ENCODE measurements at regions not wholly inside any gene's neighbourhood (a gene's known extent, or its start where the extent isn't known, plus 50 kb on each side); places are given as distances from the start of the nearest gene placed in this dataset.

DNA sequence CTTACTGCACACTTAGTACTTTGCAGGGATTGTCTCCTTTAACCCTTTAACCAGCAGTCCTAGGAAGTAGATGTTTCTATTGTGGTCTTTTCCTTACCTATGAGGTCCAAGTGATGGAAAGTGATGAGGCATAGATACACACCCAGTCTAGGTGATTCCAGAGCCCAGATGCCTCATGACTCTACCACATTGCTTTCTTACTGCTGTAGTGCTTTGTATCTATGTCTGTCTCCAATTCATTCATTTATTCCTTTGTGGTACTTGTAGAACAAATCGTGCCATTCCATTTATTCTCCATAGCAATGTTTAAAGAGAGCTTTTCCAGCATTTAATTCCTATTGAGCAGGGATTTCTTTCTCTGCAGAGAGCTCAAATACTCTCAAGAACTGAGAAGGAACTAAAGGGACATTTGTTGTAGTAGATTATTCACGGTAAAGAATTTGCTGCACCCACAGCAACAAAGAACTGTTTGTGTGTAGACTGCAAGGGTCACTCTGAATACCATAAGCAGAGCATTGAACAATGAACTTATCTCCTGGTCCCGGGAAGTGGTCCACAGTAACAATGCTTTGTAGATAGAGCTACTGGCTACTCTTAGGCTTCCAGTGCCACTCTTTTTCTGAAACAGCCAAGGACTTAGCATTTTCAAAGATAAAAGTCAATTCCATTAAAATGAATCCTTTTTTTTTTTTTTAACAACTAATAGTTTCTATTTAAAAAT lies 337.0 kb downstream of the PTEN start:
- no peak for DNase-seq (ENCODE audit: low read depth)

DNA sequence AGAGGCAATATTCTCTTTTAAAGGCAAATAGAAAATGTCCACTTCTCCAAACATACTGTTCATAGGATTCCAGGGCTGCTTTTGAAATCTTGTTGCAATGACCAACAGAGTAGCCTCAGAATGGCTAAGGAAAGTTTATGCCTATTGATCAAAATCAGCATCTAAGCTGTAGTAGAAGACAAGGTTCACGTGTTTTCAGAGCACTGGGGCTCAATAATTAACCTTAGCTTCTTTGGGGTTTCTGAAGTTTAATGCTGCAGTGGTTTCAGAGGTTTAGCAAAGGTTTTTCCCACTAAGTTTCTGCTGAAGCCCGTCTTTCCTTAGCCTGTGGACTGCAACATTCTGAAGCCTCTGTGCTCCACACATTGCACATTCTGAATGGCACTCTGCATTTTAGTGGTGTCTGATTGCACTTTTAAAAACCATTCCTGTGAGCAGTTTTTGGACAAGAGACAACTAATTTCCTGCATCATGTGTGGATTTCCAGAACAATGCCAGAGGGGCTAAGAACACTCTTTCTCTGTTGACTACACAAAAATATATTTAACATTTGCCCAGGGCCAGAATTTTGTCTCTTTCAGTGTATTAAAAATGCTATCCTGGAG lies 342.5 kb downstream of the PTEN start:
- DNase-seq (ENCODE audit: low read depth): no peak

DNA sequence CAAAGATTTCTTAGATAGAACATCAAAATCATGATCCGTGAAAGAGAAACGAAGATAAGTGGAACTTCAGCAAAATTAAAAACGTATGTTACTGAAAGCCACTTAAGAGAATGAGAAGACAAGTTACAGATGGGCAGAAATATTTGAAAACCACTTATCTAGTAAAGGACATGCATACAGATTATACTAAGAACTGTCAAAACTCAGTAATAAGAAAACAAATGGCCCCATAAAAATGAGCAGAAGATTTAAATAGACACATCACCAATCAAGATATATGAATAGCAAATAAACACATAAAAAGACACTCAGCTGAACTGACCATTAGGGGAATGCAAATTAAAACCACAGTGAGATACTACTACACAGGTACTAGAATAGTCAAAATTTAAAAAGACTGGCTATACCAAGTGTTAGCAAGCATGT lies 343.7 kb downstream of the PTEN start:
- no peak for DNase-seq (ENCODE audit: low read depth)

- no peak for DNase-seq (ENCODE audit: low read depth)
Observed at GRCh38 chr10:88209231-88209630, 345.8 kb downstream of the PTEN start.

- peak; percentile 55 for DNase-seq (ENCODE audit: low read depth)
Observed at GRCh38 chr10:88209837-88210561, 346.6 kb downstream of the PTEN start.

GRCh38 chr10:88211230-88211629 lies 347.8 kb downstream of the PTEN start:
- DNase-seq (ENCODE audit: low read depth): no peak

GRCh38 chr10:88212069-88212468 lies 348.6 kb downstream of the PTEN start:
- DNase-seq (ENCODE audit: low read depth): no peak

GRCh38 chr10:88213065-88213605 lies 349.7 kb downstream of the PTEN start:
- no peak for DNase-seq (ENCODE audit: low read depth)

GRCh38 chr10:88216976-88217375 lies 353.6 kb downstream of the PTEN start:
- no peak for DNase-seq (ENCODE audit: low read depth)

GRCh38 chr10:88218362-88218761 lies 354.9 kb downstream of the PTEN start:
- DNase-seq (ENCODE audit: low read depth): no peak

DNA sequence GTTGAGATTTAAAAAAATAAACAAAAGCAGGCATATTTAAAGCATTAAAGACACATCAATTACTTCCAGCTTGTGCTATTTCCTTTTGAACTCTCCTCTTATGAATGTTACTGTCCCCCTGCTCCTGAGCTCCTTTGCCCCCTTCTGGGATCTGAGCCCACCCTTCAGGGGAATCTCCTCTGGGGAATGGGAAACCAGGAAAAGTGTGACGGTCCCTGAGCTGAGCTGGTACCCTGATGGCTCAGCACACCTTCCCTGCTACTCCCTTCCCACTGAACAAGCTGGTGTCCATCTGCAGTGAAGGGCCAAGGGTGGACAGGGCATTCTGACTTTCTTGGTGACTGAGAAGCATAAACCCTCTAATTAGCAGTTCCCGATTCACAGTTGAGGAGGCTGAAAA lies 356.3 kb downstream of the PTEN start:
- DNase-seq (ENCODE audit: low read depth): no peak

- no peak for DNase-seq (ENCODE audit: low read depth)
Observed at GRCh38 chr10:88221010-88221973, 357.9 kb downstream of the PTEN start.

GRCh38 chr10:88222881-88223280 lies 359.5 kb downstream of the PTEN start:
- peak; percentile 27 for DNase-seq (ENCODE audit: low read depth)
